ENCODE measurements at regions not wholly inside any gene's neighbourhood (a gene's known extent, or its start where the extent isn't known, plus 50 kb on each side); places are given as distances from the start of the nearest gene placed in this dataset.

DNA sequence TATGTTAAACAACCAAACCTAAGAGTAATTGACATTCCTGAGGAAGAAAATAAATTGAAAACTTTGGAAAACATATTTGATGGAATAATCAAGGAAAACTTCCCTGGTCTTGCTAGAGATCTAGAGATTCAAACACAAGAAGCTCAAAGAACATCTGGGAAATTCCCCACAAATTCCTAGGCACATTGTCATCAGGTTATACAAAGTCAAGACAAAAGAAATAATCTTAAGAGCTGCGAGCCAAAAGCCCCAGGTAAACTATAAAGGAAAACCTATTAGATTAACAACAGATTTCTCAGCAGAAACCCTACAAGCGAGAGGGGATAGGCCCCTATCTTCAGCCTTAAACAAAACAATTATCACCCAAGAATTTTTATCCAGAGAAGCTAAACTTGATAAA lies 1082.0 kb upstream of the IGFBP7 start:
- no peak for TF ChIP-seq POLR2A (IDR thresholded peaks at IDR 0.05; ENCODE audit: low read length)
- no peak for TF ChIP-seq GATA1 (IDR thresholded peaks at IDR 0.05; ENCODE audit: low read depth, low read length)
